H9 (cell line): ENCODE measurements at regions not wholly inside any gene's neighbourhood (a gene's known extent, or its start where the extent isn't known, plus 50 kb on each side); places are given as distances from the start of the nearest gene placed in this dataset.

Experiments used
- DNase-seq: peaks from one replicate; pipeline ENCODE4 v3.0.0-alpha.2; 2017
- H2AFZ ChIP-seq: one replicate; pipeline ENCODE4 v1.6.1; 2013; ENCODE audit warnings: mild to moderate bottlenecking, low read length, control low read depth, moderate library complexity
- H2AK5ac ChIP-seq: 2 replicates; pipeline ENCODE4 v1.6.1; 2013; ENCODE audit warnings: low read length, control low read depth, mixed read lengths; ENCODE audit not compliant: insufficient read length
- H2BK120ac ChIP-seq: one replicate; pipeline ENCODE4 v1.6.1; 2013; ENCODE audit warnings: low read depth, mild to moderate bottlenecking, low read length, control low read depth, inconsistent platforms; ENCODE audit not compliant: poor library complexity, severe bottlenecking
- H2BK12ac ChIP-seq: 2 replicates; pipeline ENCODE4 v1.6.1; 2013; ENCODE audit warnings: low read length, control low read depth, mixed read lengths, low read depth; ENCODE audit not compliant: insufficient read length
- H2BK15ac ChIP-seq: 2 replicates; pipeline ENCODE4 v1.6.1; 2013; ENCODE audit warnings: low read depth, low read length, control low read depth
- H2BK20ac ChIP-seq: one replicate; pipeline ENCODE4 v1.6.1; 2013; ENCODE audit warnings: low read depth, mild to moderate bottlenecking, low read length, control low read depth, inconsistent platforms; ENCODE audit not compliant: poor library complexity, severe bottlenecking
- H2BK5ac ChIP-seq: 2 replicates; pipeline ENCODE4 v1.6.1; 2013; ENCODE audit warnings: low read length, control low read depth, mixed read lengths; ENCODE audit not compliant: insufficient read length
- H3K14ac ChIP-seq: 2 replicates; pipeline ENCODE4 v1.6.1; 2013; ENCODE audit warnings: low read length, control low read depth; ENCODE audit not compliant: insufficient read depth
- H3K18ac ChIP-seq: 2 replicates; pipeline ENCODE4 v1.6.1; 2013; ENCODE audit warnings: low read depth, mild to moderate bottlenecking, mixed read lengths, low read length, control low read depth; ENCODE audit not compliant: insufficient read length
- H3K23ac ChIP-seq: 2 replicates; pipeline ENCODE4 v1.6.1; 2013; ENCODE audit warnings: low read length, control low read depth, mixed read lengths, low read depth; ENCODE audit not compliant: insufficient read length
- H3K23me2 ChIP-seq: 2 replicates; pipeline ENCODE4 v1.6.1; 2013; ENCODE audit warnings: low read depth, mild to moderate bottlenecking, mixed read lengths, low read length, control low read depth; ENCODE audit not compliant: insufficient read length, poor library complexity, severe bottlenecking
- H3K27ac ChIP-seq: 2 replicates; pipeline ENCODE4 v1.5.1; 2013; ENCODE audit warnings: low read length, control low read depth, mixed read lengths, low read depth; ENCODE audit not compliant: insufficient read length
- H3K27me3 ChIP-seq: 2 replicates; pipeline ENCODE4 v1.6.1; 2013; ENCODE audit warnings: low read length, control low read depth, inconsistent platforms; ENCODE audit not compliant: insufficient read depth
- H3K4ac ChIP-seq: 2 replicates; pipeline ENCODE4 v1.6.1; 2013; ENCODE audit warnings: low read depth, mild to moderate bottlenecking, control low read depth, inconsistent platforms, low read length, moderate library complexity
- H3K4me1 ChIP-seq: 2 replicates; pipeline ENCODE4 v1.6.1; 2013; ENCODE audit warnings: low read length, control low read depth, inconsistent platforms; ENCODE audit not compliant: insufficient read depth
- H3K4me2 ChIP-seq: 2 replicates; pipeline ENCODE4 v1.6.1; 2013; ENCODE audit warnings: low read length, control low read depth, mixed read lengths; ENCODE audit not compliant: insufficient read length, insufficient read depth
- H3K56ac ChIP-seq: 2 replicates; pipeline ENCODE4 v1.6.1; 2013; ENCODE audit warnings: low read depth, mild to moderate bottlenecking, mixed read lengths, low read length, control low read depth; ENCODE audit not compliant: insufficient read length
- H3K79me1 ChIP-seq: 2 replicates; pipeline ENCODE4 v1.6.1; 2013; ENCODE audit warnings: low read depth, mild to moderate bottlenecking, moderate library complexity, low read length, control low read depth, inconsistent platforms; ENCODE audit not compliant: insufficient read depth, poor library complexity, severe bottlenecking
- H3K79me2 ChIP-seq: 2 replicates; pipeline ENCODE4 v1.6.1; 2013; ENCODE audit warnings: low read length, control low read depth, inconsistent platforms; ENCODE audit not compliant: insufficient read depth
- H3K9ac ChIP-seq: 2 replicates; pipeline ENCODE4 v1.6.1; 2013; ENCODE audit warnings: low read length, control low read depth, mixed read lengths; ENCODE audit not compliant: insufficient read length; ENCODE audit errors: extremely low read depth
- H3K9me3 ChIP-seq: one replicate; pipeline ENCODE4 v1.6.1; 2013; ENCODE audit warnings: low read depth, low read length, inconsistent platforms; ENCODE audit not compliant: control insufficient read depth
- H3T11ph ChIP-seq: one replicate; pipeline ENCODE4 v1.6.1; 2013; ENCODE audit warnings: mild to moderate bottlenecking, low read length, control low read depth, inconsistent platforms
- H4K20me1 ChIP-seq: one replicate; pipeline ENCODE4 v1.6.1; 2013; ENCODE audit not compliant: control insufficient read depth, insufficient read length, insufficient read depth
- H4K5ac ChIP-seq: 2 replicates; pipeline ENCODE4 v1.6.1; 2013; ENCODE audit warnings: low read depth, mild to moderate bottlenecking, mixed read lengths, low read length, control low read depth; ENCODE audit not compliant: insufficient read length
- H4K8ac ChIP-seq: replicated peaks from 2 replicates; pipeline ENCODE4 v1.6.1; 2013; ENCODE audit warnings: low read length, control low read depth, mixed read lengths, low read depth; ENCODE audit not compliant: insufficient read length
- H4K91ac ChIP-seq: 2 replicates; pipeline ENCODE4 v1.6.1; 2013; ENCODE audit warnings: low read depth, mild to moderate bottlenecking, moderate library complexity, mixed read lengths, low read length, control low read depth; ENCODE audit not compliant: insufficient read length
- H3K27ac Mint-ChIP-seq, 3 experiments: 2 replicates in 2 of 3; 3 replicates in 1 of 3; pipeline ENCODE4 v1.8.0; 2020 to 2021; ENCODE audit warnings: mixed read lengths in 3 of 3, mild to moderate bottlenecking in 1 of 3, moderate library complexity in 1 of 3
- H3K27me3 Mint-ChIP-seq: 2 replicates; pipeline ENCODE4 v1.8.0; 2021; ENCODE audit warnings: low read depth, mild to moderate bottlenecking, moderate library complexity, mixed read lengths
- H3K36me3 Mint-ChIP-seq, 3 experiments: 2 replicates in 2 of 3; 3 replicates in 1 of 3; pipeline ENCODE4 v1.8.0; 2020 to 2021; ENCODE audit warnings: low read depth in 3 of 3, mixed read lengths in 3 of 3; ENCODE audit not compliant: insufficient read depth in 1 of 3
- H3K4me1 Mint-ChIP-seq, 2 experiments: 2 replicates each; pipeline ENCODE4 v1.8.0; 2020; ENCODE audit warnings: mixed read lengths in 2 of 2
- H3K4me3 Mint-ChIP-seq, 2 experiments: 2 replicates in 1 of 2; 3 replicates in 1 of 2; pipeline ENCODE4 v1.8.0; 2020 to 2021; ENCODE audit warnings: mild to moderate bottlenecking in 2 of 2, mixed read lengths in 2 of 2, moderate library complexity in 1 of 2
- H3K9me3 Mint-ChIP-seq, 2 experiments: 2 replicates in 1 of 2; 3 replicates in 1 of 2; pipeline ENCODE4 v1.8.0; 2020; ENCODE audit warnings: mild to moderate bottlenecking in 2 of 2, mixed read lengths in 2 of 2, moderate library complexity in 1 of 2
- CTCF ChIP-seq: fragments of 200-600 bp; sonication (generic); conservative IDR thresholded peaks from 3 replicates; pipeline ENCODE4 v1.8.0; 2021; ENCODE audit warnings: antibody characterized with exemption, mild to moderate bottlenecking
- WGBS: extraction: QIAGEN DNeasy Blood & Tissue Kit; methylation state at CpG from one replicate; pipeline ENCODE4 v1.1.7; 2013; ENCODE audit warnings: missing lambda C conversion rate, low lambda C conversion rate, mixed read lengths; ENCODE audit not compliant: insufficient read length; ENCODE audit errors: extremely low coverage; 5-methylcytosine and 5-hydroxymethylcytosine counted together

DNA sequence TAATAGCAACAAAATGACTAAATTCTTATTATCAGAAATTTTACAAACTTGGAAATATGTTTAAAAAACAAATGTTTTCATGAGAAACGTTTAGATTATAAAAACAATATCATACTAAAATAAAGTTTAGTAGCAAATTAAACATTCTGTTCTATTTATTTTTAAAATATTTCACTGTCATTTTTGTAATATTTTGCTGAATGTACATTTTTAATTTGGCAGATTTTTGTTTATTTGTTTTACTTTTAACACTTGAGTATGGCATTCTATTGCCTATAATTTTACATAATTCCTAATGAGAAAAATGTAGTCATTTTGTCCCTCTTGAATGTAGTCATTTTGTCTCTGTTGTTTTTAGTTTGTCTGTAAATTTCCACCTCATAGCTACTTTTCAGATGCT is 1400.2 kb downstream of the GRIK2 start:
- H3K27ac ChIP-seq = no peak overlapping the region

More for the DNA sequence above, 1400.2 kb downstream of the GRIK2 start:
- Histone ChIP-seq H4K8ac (no peak overlapping the region), H3K27me3 (no peaks in the 10 kb centered on the region), H2AK5ac (no peak overlapping the region), H3K18ac (no peak overlapping the region), H3K23ac (no peak overlapping the region), H3K4me1 (no peaks in the 10 kb centered on the region), H4K20me1 (no peaks in the 10 kb centered on the region), H2BK12ac (no peak overlapping the region), H3K23me2 (no peaks in the 10 kb centered on the region), H2BK120ac (no peak overlapping the region), H3K9ac (no peak overlapping the region), H3K4me2 (no peak overlapping the region), H3K4ac (no peak overlapping the region), H2BK20ac (no peak overlapping the region), H3K9me3 (no peaks in the 10 kb centered on the region), H4K5ac (no peak overlapping the region), H2BK5ac (no peak overlapping the region), H3K14ac (no peak overlapping the region), H3K79me2 (no peaks in the 10 kb centered on the region), H2AFZ (no peak overlapping the region), H3T11ph (no peak overlapping the region), H3K79me1 (no peaks in the 10 kb centered on the region), H3K56ac (no peak overlapping the region), H4K91ac (no peak overlapping the region), H2BK15ac (no peak overlapping the region)
- no peak overlapping the region for H3K4me3 Mint-ChIP-seq
- H3K36me3 Mint-ChIP-seq = no peaks in the 10 kb centered on the region
- WGBS = no CpG with 5 or more reads among the region's 1 CpG
- H3K9me3 Mint-ChIP-seq = no peaks in the 10 kb centered on the region
- no peak for TF ChIP-seq CTCF
- no peaks in the 10 kb centered on the region for H3K27me3 Mint-ChIP-seq
- no peak overlapping the region for H3K27ac Mint-ChIP-seq
- DNase-seq = no peak
- H3K4me1 Mint-ChIP-seq = peaks cover 0 to 3% of the 10 kb centered on the region in 2 experiments; a peak in 1 of 4 replicates
